GM12864 (cell line): ENCODE measurements at regions not wholly inside any gene's neighbourhood (a gene's known extent, or its start where the extent isn't known, plus 50 kb on each side); places are given as distances from the start of the nearest gene placed in this dataset.

Source experiments
- DNase-seq: peaks from one replicate; pipeline ENCODE4 v3.0.0-alpha.2; 2011; ENCODE audit warnings: low read depth
- H3K4me3 ChIP-seq: 2 replicates; pipeline ENCODE4 v1.5.1; 2011; ENCODE audit warnings: mild to moderate bottlenecking, low read depth, low read length, control low read depth
- CTCF ChIP-seq: IDR thresholded peaks from 2 replicates; pipeline ENCODE4 v1.5.1; 2011; ENCODE audit warnings: low read depth, mild to moderate bottlenecking, moderate library complexity, low read length, control low read depth, inconsistent platforms; ENCODE audit errors: missing control alignments

- no peak overlapping the region for H3K4me3 ChIP-seq
- TF ChIP-seq CTCF = no peak
- DNase-seq = no peak
Observed at GRCh38 chr5:28143519-28143918, 1105.1 kb upstream of the CDH9 start.

DNA sequence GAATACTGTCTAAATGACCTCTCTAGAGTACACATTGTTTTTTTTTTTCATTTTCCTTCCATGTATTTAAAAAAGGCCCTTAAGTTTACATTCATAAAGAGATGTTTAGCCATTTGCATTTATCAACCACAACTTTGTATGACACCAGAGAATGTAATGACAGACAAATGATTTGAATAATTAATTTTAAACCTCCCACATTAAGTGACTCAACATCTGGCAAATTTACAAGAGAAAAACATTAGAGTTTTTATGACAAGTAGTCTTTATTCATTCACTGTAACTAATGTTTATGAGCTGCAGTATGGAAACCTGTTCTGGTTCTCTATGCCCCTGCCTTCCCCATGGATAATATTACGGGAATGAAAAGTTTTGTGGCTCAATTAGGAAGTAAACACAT lies 1093.8 kb upstream of the CDH9 start:
- no peak for TF ChIP-seq CTCF
- H3K4me3 ChIP-seq = no peak overlapping the region
- no peak for DNase-seq

DNA sequence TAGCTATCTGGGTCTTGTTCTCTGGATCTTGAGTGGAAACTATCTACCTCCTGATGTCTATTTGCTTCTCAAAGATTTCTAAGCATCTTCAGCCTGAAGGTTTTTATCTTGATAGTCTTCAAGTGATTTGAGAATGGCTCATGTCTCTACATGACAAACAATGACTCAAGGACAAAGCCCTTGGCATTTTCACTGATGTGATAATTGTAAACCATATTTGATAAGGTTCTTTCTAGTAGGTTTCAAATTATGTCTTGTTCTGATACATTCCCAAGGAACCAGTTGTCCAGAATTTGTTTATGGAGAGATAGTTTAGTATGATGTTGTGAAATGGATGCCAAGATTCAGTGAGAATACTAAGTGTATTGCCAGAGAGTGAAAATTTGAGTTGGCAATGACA lies 1079.3 kb upstream of the CDH9 start:
- H3K4me3 ChIP-seq = no peak overlapping the region
- no peak for TF ChIP-seq CTCF
- DNase-seq = no peak

GRCh38 chr5:28117273-28117672 lies 1078.9 kb upstream of the CDH9 start:
- no peak for TF ChIP-seq CTCF
- no peak for DNase-seq
- H3K4me3 ChIP-seq = no peak overlapping the region

DNA sequence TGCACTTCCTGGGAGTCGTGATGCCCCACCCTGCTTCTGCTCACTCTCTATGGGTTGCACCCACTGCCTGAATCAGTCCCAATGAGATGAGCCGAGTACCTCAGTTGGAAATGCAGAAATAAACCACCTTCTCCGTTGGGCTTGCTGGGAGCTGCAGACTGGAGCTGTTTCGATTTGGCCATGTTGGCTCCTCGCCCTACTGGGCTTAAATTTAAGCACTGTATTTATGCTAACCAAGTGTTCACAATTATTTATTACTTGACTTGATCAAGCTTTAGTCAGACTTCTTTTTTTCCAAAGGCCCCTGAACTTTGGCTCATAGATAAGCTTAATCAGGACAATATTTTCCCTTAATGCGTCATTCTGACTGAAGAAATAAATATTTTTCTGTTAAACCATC lies 1072.4 kb upstream of the CDH9 start:
- no peak for TF ChIP-seq CTCF
- no peak overlapping the region for H3K4me3 ChIP-seq
- DNase-seq = no peak

DNA sequence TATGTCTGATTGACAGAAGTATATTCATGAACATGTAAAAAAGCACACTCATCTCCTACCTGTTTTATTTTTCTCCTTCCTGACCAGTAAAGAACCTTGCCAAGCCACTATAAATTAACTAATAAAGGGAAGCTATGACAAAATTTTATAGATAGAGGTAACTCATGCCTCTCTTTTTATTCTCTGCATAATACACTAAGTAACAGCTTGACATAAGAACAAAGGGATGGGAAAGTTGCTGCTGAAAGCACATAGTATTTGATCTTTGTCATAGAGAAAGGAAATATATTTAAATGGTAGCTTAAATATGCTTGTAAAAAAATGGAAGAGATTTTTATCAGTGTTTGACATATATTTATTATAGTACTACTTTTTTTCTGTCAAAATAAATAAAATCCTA lies 1065.7 kb upstream of the CDH9 start:
- TF ChIP-seq CTCF = no peak
- no peak for DNase-seq
- no peak overlapping the region for H3K4me3 ChIP-seq

- no peak for TF ChIP-seq CTCF
Observed at GRCh38 chr5:28084069-28084468, 1045.7 kb upstream of the CDH9 start.

More at GRCh38 chr5:28084069-28084468, 1045.7 kb upstream of the CDH9 start:
- H3K4me3 ChIP-seq = no peak overlapping the region
- no peak for DNase-seq
